Kidney epithelial cell (primary cell): ENCODE measurements at regions not wholly inside any gene's neighbourhood (a gene's known extent, or its start where the extent isn't known, plus 50 kb on each side); places are given as distances from the start of the nearest gene placed in this dataset.

ENCODE experiments used
- DNase-seq: peaks from one replicate; pipeline ENCODE4 v3.0.0-alpha.2; 2010; ENCODE audit warnings: low read depth
- H3K27me3 ChIP-seq: 2 replicates; pipeline ENCODE4 v1.6.0; 2011; ENCODE audit warnings: low read length; ENCODE audit not compliant: control insufficient read depth, insufficient read depth
- H3K36me3 ChIP-seq: 2 replicates; pipeline ENCODE4 v1.5.1; 2011; ENCODE audit warnings: low read length; ENCODE audit not compliant: control insufficient read depth, insufficient read depth
- H3K4me3 ChIP-seq: 2 replicates; pipeline ENCODE4 v1.5.1; 2011; ENCODE audit warnings: low read depth, mild to moderate bottlenecking, control low read depth, low read length
- CTCF ChIP-seq: IDR thresholded peaks from 2 replicates; pipeline ENCODE4 v1.5.1; 2011; ENCODE audit warnings: mild to moderate bottlenecking, moderate library complexity, low read length, control low read depth, inconsistent platforms; ENCODE audit not compliant: insufficient read depth, poor library complexity, severe bottlenecking

- no peak for DNase-seq
- H3K27me3 ChIP-seq, result no peaks in the 10 kb centered on the region
- TF ChIP-seq CTCF, result no peak
Observed at GRCh38 chr5:98698359-98698758, 75.1 kb upstream of the RGMB start.

GRCh38 chr5:98700730-98701129 is 72.7 kb upstream of the RGMB start:
- no peaks in the 10 kb centered on the region for H3K36me3 ChIP-seq
- DNase-seq, result no peak
- no peaks in the 10 kb centered on the region for H3K27me3 ChIP-seq
- no peak overlapping the region for H3K4me3 ChIP-seq
- no peak for TF ChIP-seq CTCF

More at GRCh38 chr5:98698359-98698758, 75.1 kb upstream of the RGMB start:
- Histone ChIP-seq H3K4me3 (no peak overlapping the region), H3K36me3 (no peaks in the 10 kb centered on the region)

GRCh38 chr5:98705841-98706240 is 67.6 kb upstream of the RGMB start:
- Histone ChIP-seq H3K36me3 (no peaks in the 10 kb centered on the region), H3K27me3 (no peaks in the 10 kb centered on the region), H3K4me3 (no peak overlapping the region)
- no peak for TF ChIP-seq CTCF
- DNase-seq, result no peak

GRCh38 chr5:98709681-98710080 is 63.8 kb upstream of the RGMB start:
- DNase-seq, result no peak
- H3K27me3 ChIP-seq, result no peaks in the 10 kb centered on the region
- no peak for TF ChIP-seq CTCF
- no peaks in the 10 kb centered on the region for H3K36me3 ChIP-seq
- H3K4me3 ChIP-seq, result no peak overlapping the region

GRCh38 chr5:98713027-98713426 is 60.4 kb upstream of the RGMB start:
- DNase-seq, result no peak
- no peak for TF ChIP-seq CTCF
- Histone ChIP-seq H3K36me3 (no peaks in the 10 kb centered on the region), H3K27me3 (no peaks in the 10 kb centered on the region), H3K4me3 (no peak overlapping the region)

- H3K36me3 ChIP-seq, result no peaks in the 10 kb centered on the region
- no peak for DNase-seq
- H3K27me3 ChIP-seq, result no peaks in the 10 kb centered on the region
- TF ChIP-seq CTCF, result no peak
- H3K4me3 ChIP-seq, result no peak overlapping the region
Observed at GRCh38 chr5:98713856-98714255, 59.6 kb upstream of the RGMB start.
